H9 (cell line): ENCODE measurements at regions not wholly inside any gene's neighbourhood (a gene's known extent, or its start where the extent isn't known, plus 50 kb on each side); places are given as distances from the start of the nearest gene placed in this dataset.

Source experiments
- DNase-seq: peaks from one replicate; pipeline ENCODE4 v3.0.0-alpha.2; 2017
- H2AFZ ChIP-seq: one replicate; pipeline ENCODE4 v1.6.1; 2013; ENCODE audit warnings: mild to moderate bottlenecking, low read length, control low read depth, moderate library complexity
- H2AK5ac ChIP-seq: 2 replicates; pipeline ENCODE4 v1.6.1; 2013; ENCODE audit warnings: low read length, control low read depth, mixed read lengths; ENCODE audit not compliant: insufficient read length
- H2BK120ac ChIP-seq: one replicate; pipeline ENCODE4 v1.6.1; 2013; ENCODE audit warnings: low read depth, mild to moderate bottlenecking, low read length, control low read depth, inconsistent platforms; ENCODE audit not compliant: poor library complexity, severe bottlenecking
- H2BK12ac ChIP-seq: 2 replicates; pipeline ENCODE4 v1.6.1; 2013; ENCODE audit warnings: low read length, control low read depth, mixed read lengths, low read depth; ENCODE audit not compliant: insufficient read length
- H2BK15ac ChIP-seq: 2 replicates; pipeline ENCODE4 v1.6.1; 2013; ENCODE audit warnings: low read depth, low read length, control low read depth
- H2BK20ac ChIP-seq: one replicate; pipeline ENCODE4 v1.6.1; 2013; ENCODE audit warnings: low read depth, mild to moderate bottlenecking, low read length, control low read depth, inconsistent platforms; ENCODE audit not compliant: poor library complexity, severe bottlenecking
- H2BK5ac ChIP-seq: 2 replicates; pipeline ENCODE4 v1.6.1; 2013; ENCODE audit warnings: low read length, control low read depth, mixed read lengths; ENCODE audit not compliant: insufficient read length
- H3K14ac ChIP-seq: 2 replicates; pipeline ENCODE4 v1.6.1; 2013; ENCODE audit warnings: low read length, control low read depth; ENCODE audit not compliant: insufficient read depth
- H3K18ac ChIP-seq: 2 replicates; pipeline ENCODE4 v1.6.1; 2013; ENCODE audit warnings: low read depth, mild to moderate bottlenecking, mixed read lengths, low read length, control low read depth; ENCODE audit not compliant: insufficient read length
- H3K23ac ChIP-seq: 2 replicates; pipeline ENCODE4 v1.6.1; 2013; ENCODE audit warnings: low read length, control low read depth, mixed read lengths, low read depth; ENCODE audit not compliant: insufficient read length
- H3K23me2 ChIP-seq: 2 replicates; pipeline ENCODE4 v1.6.1; 2013; ENCODE audit warnings: low read depth, mild to moderate bottlenecking, mixed read lengths, low read length, control low read depth; ENCODE audit not compliant: insufficient read length, poor library complexity, severe bottlenecking
- H3K27ac ChIP-seq: 2 replicates; pipeline ENCODE4 v1.5.1; 2013; ENCODE audit warnings: low read length, control low read depth, mixed read lengths, low read depth; ENCODE audit not compliant: insufficient read length
- H3K27me3 ChIP-seq: 2 replicates; pipeline ENCODE4 v1.6.1; 2013; ENCODE audit warnings: low read length, control low read depth, inconsistent platforms; ENCODE audit not compliant: insufficient read depth
- H3K4ac ChIP-seq: 2 replicates; pipeline ENCODE4 v1.6.1; 2013; ENCODE audit warnings: low read depth, mild to moderate bottlenecking, control low read depth, inconsistent platforms, low read length, moderate library complexity
- H3K4me1 ChIP-seq: 2 replicates; pipeline ENCODE4 v1.6.1; 2013; ENCODE audit warnings: low read length, control low read depth, inconsistent platforms; ENCODE audit not compliant: insufficient read depth
- H3K4me2 ChIP-seq: 2 replicates; pipeline ENCODE4 v1.6.1; 2013; ENCODE audit warnings: low read length, control low read depth, mixed read lengths; ENCODE audit not compliant: insufficient read length, insufficient read depth
- H3K56ac ChIP-seq: 2 replicates; pipeline ENCODE4 v1.6.1; 2013; ENCODE audit warnings: low read depth, mild to moderate bottlenecking, mixed read lengths, low read length, control low read depth; ENCODE audit not compliant: insufficient read length
- H3K79me1 ChIP-seq: 2 replicates; pipeline ENCODE4 v1.6.1; 2013; ENCODE audit warnings: low read depth, mild to moderate bottlenecking, moderate library complexity, low read length, control low read depth, inconsistent platforms; ENCODE audit not compliant: insufficient read depth, poor library complexity, severe bottlenecking
- H3K79me2 ChIP-seq: 2 replicates; pipeline ENCODE4 v1.6.1; 2013; ENCODE audit warnings: low read length, control low read depth, inconsistent platforms; ENCODE audit not compliant: insufficient read depth
- H3K9ac ChIP-seq: 2 replicates; pipeline ENCODE4 v1.6.1; 2013; ENCODE audit warnings: low read length, control low read depth, mixed read lengths; ENCODE audit not compliant: insufficient read length; ENCODE audit errors: extremely low read depth
- H3K9me3 ChIP-seq: one replicate; pipeline ENCODE4 v1.6.1; 2013; ENCODE audit warnings: low read depth, low read length, inconsistent platforms; ENCODE audit not compliant: control insufficient read depth
- H3T11ph ChIP-seq: one replicate; pipeline ENCODE4 v1.6.1; 2013; ENCODE audit warnings: mild to moderate bottlenecking, low read length, control low read depth, inconsistent platforms
- H4K20me1 ChIP-seq: one replicate; pipeline ENCODE4 v1.6.1; 2013; ENCODE audit not compliant: control insufficient read depth, insufficient read length, insufficient read depth
- H4K5ac ChIP-seq: 2 replicates; pipeline ENCODE4 v1.6.1; 2013; ENCODE audit warnings: low read depth, mild to moderate bottlenecking, mixed read lengths, low read length, control low read depth; ENCODE audit not compliant: insufficient read length
- H4K8ac ChIP-seq: replicated peaks from 2 replicates; pipeline ENCODE4 v1.6.1; 2013; ENCODE audit warnings: low read length, control low read depth, mixed read lengths, low read depth; ENCODE audit not compliant: insufficient read length
- H4K91ac ChIP-seq: 2 replicates; pipeline ENCODE4 v1.6.1; 2013; ENCODE audit warnings: low read depth, mild to moderate bottlenecking, moderate library complexity, mixed read lengths, low read length, control low read depth; ENCODE audit not compliant: insufficient read length
- H3K27ac Mint-ChIP-seq, 3 experiments: 2 replicates in 2 of 3; 3 replicates in 1 of 3; pipeline ENCODE4 v1.8.0; 2020 to 2021; ENCODE audit warnings: mixed read lengths in 3 of 3, mild to moderate bottlenecking in 1 of 3, moderate library complexity in 1 of 3
- H3K27me3 Mint-ChIP-seq: 2 replicates; pipeline ENCODE4 v1.8.0; 2021; ENCODE audit warnings: low read depth, mild to moderate bottlenecking, moderate library complexity, mixed read lengths
- H3K36me3 Mint-ChIP-seq, 3 experiments: 2 replicates in 2 of 3; 3 replicates in 1 of 3; pipeline ENCODE4 v1.8.0; 2020 to 2021; ENCODE audit warnings: low read depth in 3 of 3, mixed read lengths in 3 of 3; ENCODE audit not compliant: insufficient read depth in 1 of 3
- H3K4me1 Mint-ChIP-seq, 2 experiments: 2 replicates each; pipeline ENCODE4 v1.8.0; 2020; ENCODE audit warnings: mixed read lengths in 2 of 2
- H3K4me3 Mint-ChIP-seq, 2 experiments: 2 replicates in 1 of 2; 3 replicates in 1 of 2; pipeline ENCODE4 v1.8.0; 2020 to 2021; ENCODE audit warnings: mild to moderate bottlenecking in 2 of 2, mixed read lengths in 2 of 2, moderate library complexity in 1 of 2
- H3K9me3 Mint-ChIP-seq, 2 experiments: 2 replicates in 1 of 2; 3 replicates in 1 of 2; pipeline ENCODE4 v1.8.0; 2020; ENCODE audit warnings: mild to moderate bottlenecking in 2 of 2, mixed read lengths in 2 of 2, moderate library complexity in 1 of 2
- WGBS: extraction: QIAGEN DNeasy Blood & Tissue Kit; methylation state at CpG from one replicate; pipeline ENCODE4 v1.1.7; 2013; ENCODE audit warnings: missing lambda C conversion rate, low lambda C conversion rate, mixed read lengths; ENCODE audit not compliant: insufficient read length; ENCODE audit errors: extremely low coverage; 5-methylcytosine and 5-hydroxymethylcytosine counted together
- TF ChIP-seq, protein P1 (sequence below): fragments of 200-600 bp; sonication (generic); conservative IDR thresholded peaks from 3 replicates; pipeline ENCODE4 v1.8.0; 2021; ENCODE audit warnings: antibody characterized with exemption, mild to moderate bottlenecking

DNA sequence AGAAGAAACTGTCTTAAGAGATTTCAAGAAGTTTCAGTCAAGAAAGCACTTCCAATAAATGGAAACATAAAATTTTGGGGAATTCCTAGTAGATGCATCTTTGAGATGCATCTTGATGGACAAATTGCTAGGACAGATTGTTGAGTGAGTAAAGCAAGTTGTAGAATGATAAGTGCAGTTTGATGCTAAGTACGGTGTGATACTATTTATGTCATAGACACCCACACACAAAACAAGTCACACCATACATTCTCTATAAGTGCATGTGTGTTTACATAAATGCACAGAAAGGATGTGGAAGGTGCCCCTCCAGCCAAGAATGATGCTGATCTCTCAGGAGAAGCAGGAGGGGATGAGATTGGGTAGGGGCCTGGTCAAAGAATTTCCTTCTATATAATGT is 375.7 kb downstream of the FOXO1 start:
- Histone ChIP-seq H3K18ac (no peak overlapping the region), H3K79me2 (no peaks in the 10 kb centered on the region), H3K23me2 (no peaks in the 10 kb centered on the region), H3K9me3 (no peaks in the 10 kb centered on the region), H3K9ac (no peak overlapping the region), H3K23ac (no peak overlapping the region), H2BK120ac (no peak overlapping the region), H4K8ac (no peak overlapping the region), H2AFZ (no peak overlapping the region), H4K20me1 (no peaks in the 10 kb centered on the region), H2BK20ac (no peak overlapping the region), H2BK5ac (no peak overlapping the region), H3K27ac (no peak overlapping the region), H4K5ac (no peak overlapping the region), H3K4ac (no peak overlapping the region), H3K14ac (no peak overlapping the region), H2BK15ac (no peak overlapping the region), H3K79me1 (no peaks in the 10 kb centered on the region), H3K4me2 (no peak overlapping the region), H3T11ph (no peak overlapping the region), H3K27me3 (no peaks in the 10 kb centered on the region; the same call in 1 of the 2 replicates), H2BK12ac (no peak overlapping the region), H4K91ac (no peak overlapping the region), H3K56ac (no peak overlapping the region), H2AK5ac (no peak overlapping the region), H3K4me1 (no peaks in the 10 kb centered on the region)
- Mint-ChIP-seq H3K9me3 (peaks cover 0 to under 1% of the 10 kb centered on the region in 2 experiments; a peak in 3 of 5 replicates), H3K4me1 (no peaks in the 10 kb centered on the region), H3K27ac (no peak overlapping the region), H3K4me3 (no peak overlapping the region), H3K36me3 (peaks cover 0 to under 1% (median under 1%) of the 10 kb centered on the region in 3 experiments; a peak in 1 of 7 replicates), H3K27me3 (no peaks in the 10 kb centered on the region; the same call in 1 of the 2 replicates)
- TF ChIP-seq, protein P1, sequence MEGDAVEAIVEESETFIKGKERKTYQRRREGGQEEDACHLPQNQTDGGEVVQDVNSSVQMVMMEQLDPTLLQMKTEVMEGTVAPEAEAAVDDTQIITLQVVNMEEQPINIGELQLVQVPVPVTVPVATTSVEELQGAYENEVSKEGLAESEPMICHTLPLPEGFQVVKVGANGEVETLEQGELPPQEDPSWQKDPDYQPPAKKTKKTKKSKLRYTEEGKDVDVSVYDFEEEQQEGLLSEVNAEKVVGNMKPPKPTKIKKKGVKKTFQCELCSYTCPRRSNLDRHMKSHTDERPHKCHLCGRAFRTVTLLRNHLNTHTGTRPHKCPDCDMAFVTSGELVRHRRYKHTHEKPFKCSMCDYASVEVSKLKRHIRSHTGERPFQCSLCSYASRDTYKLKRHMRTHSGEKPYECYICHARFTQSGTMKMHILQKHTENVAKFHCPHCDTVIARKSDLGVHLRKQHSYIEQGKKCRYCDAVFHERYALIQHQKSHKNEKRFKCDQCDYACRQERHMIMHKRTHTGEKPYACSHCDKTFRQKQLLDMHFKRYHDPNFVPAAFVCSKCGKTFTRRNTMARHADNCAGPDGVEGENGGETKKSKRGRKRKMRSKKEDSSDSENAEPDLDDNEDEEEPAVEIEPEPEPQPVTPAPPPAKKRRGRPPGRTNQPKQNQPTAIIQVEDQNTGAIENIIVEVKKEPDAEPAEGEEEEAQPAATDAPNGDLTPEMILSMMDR, result no peak
- no peak for DNase-seq
- no CpG with 5 or more reads among the region's 1 CpG for WGBS
